ENCODE measurements at regions not wholly inside any gene's neighbourhood (a gene's known extent, or its start where the extent isn't known, plus 50 kb on each side); places are given as distances from the start of the nearest gene placed in this dataset.

- TF ChIP-seq POLR2AphosphoS5 (IDR thresholded peaks at IDR 0.05; ENCODE audit: low read depth, low read length), result no peak
- no peak for TF ChIP-seq REST (IDR thresholded peaks at IDR 0.05; ENCODE audit: insufficient read depth in 1 of 2, low read depth in 2 of 2, low read length in 2 of 2)
- no peak for TF ChIP-seq TAF1 (IDR thresholded peaks at IDR 0.05; ENCODE audit: borderline replicate concordance, insufficient read depth, low read length)
These were observed 139.5 kb upstream of the RND3 start for GRCh38 chr2:150626934-150627411.

Measured in PFSK-1 (cell line).